NOMO-1 treated with DMSO at 0.1 percent for 48 hours (cell line): ENCODE measurements at regions not wholly inside any gene's neighbourhood (a gene's known extent, or its start where the extent isn't known, plus 50 kb on each side); places are given as distances from the start of the nearest gene placed in this dataset.
"Not testable (repeated sequence)": the region's sequence is repeated elsewhere in the genome, so short reads cannot be mapped to it uniquely, and the experiment has no call there.

ENCODE experiments used
- DNase-seq: peaks from one replicate; lab custom pipeline; 2025; ENCODE audit not compliant: unreplicated experiment; lab: John Stamatoyannopoulos, UW

DNA sequence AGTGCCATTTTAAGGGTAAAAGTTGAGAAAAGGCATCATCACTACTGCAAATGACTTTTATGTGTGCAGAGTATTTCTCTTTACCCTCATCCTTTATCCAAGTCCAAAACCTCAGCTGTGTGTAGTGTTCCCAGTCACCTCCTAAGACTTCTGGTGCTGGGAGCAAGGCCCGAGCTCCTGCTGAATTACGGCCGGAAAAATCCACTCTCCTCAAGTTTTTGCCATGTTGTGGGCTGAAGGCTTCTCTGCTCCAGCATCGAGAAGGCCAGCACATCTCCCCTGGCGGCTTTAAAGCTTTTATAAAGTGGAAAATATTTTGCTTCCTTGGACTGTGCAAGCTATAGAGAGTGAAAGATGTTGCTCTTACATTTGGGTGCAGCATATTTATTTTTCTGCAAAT is 153.2 kb upstream of the THBS2 start:
- no peak for DNase-seq

DNA sequence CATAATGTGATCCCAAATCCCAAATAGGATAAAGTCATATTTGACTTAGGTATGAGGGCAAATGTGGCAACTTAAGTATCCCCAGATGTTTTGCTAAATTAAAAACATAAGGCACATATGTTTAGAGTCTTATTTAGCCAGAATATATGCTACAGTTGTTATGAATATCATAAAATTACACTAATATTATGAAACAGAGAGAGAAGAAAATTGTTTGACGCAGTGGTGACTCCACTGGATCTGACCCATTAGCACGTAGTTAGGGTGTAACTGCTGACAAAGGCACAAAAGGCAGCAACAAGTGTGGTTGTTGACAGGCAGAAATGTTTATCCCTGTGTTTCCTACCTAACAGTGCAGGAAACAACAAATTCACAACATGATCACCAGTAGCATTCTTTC is 152.4 kb upstream of the THBS2 start:
- DNase-seq = no peak

DNA sequence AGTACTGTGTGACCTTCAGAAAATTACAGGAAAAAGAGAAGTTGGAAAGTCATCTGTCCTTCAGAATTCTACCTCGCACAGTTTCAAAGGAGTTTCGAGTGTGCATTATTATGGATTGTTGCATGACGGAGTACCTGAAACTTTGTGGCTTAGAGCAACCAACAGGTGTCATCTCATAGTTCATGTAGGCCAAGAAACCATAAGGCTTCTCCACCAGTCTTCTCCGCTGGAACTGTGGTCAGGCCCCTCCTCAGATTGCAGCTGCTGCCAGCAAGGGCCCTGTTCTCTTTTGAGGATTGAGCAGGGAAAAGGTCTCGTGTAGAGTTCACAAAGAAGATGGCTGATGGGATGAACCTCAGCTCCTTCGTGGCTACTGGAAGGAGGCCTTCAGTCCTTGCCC is 151.2 kb upstream of the THBS2 start:
- DNase-seq = no peak

DNA sequence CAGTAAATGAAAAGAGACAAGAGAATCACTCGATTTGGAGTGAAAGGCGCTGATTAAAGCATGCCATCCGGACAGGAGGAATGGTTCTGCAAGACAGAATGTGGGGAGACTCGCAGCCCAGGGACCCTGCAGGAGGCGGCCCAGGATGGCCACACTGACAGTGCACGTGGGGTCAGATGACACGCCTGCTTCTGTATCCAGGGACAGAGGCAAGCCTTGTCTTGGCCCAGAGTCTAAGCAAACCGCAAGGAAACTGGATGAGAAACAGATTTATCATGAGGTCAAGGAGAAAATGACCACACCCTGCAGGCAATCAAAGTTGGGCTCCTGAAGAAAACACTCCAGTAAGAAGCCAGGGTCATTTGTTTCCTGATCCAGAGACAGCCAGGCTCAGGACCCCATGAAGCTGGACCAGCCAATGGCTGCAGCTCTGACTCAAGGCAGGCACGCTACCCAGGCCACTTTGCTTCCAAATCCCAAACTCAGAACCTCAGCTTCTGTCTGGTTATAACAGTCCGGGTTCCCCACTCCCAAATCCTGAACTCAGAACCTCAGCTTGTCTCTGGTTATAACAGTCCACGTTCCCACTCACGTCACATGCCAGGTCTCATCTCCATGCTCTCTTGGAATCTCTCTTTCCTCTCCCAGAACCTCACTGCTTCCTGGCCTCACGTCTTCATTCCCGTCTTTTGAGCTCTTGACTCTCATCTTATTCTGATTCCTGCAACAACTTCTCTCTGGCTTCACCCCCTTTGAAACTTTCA is 144.9 kb upstream of the THBS2 start:
- DNase-seq = no peak

DNA sequence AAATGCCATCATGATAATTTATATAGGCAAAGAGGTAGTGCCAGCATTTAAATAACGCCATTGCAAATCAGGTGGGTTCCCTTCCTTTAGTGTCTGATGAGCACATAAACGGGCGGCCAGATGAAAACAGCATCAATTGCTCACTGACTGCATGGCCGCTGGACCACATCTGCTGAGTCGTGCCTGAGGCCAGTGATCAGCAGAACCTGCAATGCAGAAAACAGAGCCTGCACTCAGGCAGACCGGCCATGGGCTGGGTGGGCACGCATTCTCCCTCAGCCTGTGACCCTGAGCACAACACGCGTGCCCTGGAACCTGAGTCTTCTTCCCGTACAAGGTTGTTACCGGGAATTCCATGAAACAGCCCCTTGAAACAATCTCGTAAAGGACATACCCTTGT is 144.0 kb upstream of the THBS2 start:
- no peak for DNase-seq

DNA sequence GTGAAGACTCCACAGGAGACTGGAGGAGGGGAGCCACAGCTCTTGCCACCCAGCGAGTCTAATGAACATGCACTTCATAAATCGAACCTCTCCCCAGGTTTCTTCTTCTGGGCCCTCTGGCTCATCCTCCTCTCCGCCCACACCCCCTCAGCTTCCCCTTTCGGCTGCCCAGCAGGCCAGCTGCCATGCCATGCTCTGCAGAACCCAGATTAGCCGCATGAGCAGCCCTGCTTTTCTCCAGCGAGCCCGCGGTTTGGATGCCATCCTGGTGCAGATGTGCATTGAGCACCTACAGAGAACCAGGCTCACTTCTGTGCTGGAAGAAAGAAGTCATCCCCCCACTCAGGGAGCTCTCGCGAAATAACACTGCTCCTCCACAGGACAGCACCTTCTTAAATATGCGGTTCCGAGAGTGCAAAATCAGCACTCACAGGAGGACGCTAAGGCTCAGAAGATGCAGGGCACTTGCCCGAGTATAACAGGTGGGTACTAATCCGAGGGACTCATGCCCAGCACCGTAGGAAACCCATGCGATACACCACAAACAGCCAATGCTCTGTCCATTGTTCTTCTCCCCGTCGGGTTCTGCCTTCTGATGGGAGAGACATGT is 143.0 kb upstream of the THBS2 start:
- DNase-seq = peak; percentile 6

DNA sequence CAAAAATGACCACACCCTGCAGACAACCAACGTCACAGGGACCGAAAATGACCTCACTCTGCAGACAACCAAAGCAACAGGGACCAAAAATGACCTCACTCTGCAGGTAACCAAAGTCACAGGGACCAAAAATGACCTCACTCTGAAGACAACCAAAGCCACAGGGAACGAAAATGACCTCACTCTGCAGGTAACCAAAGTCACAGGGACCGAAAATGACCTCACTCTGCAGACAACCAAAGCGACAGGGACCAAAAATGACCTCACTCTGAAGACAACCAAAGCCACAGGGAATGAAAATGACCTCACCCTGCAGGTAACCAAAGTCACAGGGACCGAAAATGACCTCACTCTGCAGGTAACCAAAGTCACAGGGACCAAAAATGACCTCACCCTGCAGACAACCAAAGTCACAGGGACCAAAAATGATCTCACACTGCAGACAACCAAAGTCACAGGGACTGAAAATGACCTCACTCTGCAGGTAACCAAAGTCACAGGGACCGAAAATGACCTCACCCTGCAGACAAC is 142.4 kb upstream of the THBS2 start:
- not testable (repeated sequence) for DNase-seq

DNA sequence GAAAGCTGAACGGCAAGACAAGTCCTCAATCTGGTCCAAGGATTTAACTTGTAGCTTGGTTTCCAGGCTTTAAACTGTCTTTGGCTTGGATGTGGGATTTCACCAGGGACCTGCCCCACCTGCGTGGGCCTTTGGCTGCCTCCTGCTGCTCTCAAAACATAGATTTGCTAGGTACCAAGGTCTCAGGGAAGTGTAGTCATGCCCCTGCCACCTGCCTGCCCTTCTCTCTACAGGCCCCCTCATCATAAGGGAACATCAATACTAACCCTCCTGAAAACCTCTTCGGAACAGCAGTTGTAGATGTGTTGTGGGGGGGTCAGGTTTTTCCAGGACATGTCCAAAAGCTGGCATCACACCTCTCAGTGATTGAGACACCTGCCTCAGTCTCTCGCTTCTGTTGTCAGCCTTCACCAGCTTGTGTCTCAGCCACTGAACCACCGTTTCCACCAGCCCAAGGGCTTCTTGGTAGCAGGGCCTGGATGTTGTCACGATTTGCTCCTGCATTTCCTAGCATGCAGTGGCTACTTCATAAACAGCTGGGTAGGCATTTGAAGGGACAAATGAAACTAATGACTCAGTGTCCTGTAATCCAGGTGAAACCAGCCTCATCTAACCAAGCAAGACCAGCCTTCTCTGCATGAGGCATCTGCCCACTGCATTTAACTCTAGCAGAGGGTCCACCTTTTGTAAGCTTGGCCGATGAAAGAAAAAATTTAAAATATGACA is 141.6 kb upstream of the THBS2 start:
- no peak for DNase-seq

DNA sequence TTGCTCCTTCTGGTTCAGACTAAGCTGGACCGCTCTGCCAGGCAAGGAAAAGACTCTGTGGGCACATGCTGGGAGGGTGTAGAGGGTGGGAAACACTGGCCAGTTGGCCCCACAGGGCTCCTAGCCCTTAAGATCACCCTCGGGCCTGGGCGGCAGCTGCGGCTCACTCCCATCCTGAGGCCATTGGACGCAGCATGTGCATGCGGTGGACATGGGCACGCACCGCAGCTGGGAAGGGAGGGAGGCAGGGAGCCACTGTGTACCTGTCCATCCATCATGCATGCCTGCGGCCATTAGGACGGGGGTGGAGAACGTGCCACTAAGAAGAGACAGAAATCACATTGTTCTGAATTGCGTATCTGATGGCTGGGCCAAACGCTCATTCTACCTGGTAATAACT is 140.1 kb upstream of the THBS2 start:
- DNase-seq = no peak

DNA sequence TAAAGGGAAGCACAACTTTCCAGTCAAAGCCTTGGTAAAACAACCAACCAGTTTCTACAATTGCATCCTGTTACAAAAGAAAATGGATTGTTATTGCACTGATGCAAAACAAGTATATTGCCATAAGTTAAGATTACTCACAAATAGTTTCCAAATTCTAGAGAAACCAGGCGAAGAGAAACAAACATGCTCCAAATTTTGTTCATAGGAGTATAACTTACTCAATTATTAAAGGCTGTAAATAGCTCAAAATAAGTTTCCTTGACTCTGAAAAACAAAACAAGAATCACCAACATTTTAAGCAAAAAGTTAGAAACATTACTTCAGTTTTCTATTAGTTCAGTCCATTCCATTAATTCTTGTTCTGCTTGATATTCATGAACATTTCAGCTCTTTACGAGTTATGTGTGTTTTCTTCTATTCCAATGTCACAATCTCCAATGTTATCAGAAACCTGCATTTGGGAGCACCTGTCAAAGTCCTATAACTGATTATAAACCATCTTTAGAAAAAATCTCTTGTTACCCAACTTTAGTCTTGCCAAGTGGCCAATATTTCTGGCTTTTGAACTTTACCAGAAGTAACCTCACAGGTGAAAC is 137.9 kb upstream of the THBS2 start:
- no peak for DNase-seq

DNA sequence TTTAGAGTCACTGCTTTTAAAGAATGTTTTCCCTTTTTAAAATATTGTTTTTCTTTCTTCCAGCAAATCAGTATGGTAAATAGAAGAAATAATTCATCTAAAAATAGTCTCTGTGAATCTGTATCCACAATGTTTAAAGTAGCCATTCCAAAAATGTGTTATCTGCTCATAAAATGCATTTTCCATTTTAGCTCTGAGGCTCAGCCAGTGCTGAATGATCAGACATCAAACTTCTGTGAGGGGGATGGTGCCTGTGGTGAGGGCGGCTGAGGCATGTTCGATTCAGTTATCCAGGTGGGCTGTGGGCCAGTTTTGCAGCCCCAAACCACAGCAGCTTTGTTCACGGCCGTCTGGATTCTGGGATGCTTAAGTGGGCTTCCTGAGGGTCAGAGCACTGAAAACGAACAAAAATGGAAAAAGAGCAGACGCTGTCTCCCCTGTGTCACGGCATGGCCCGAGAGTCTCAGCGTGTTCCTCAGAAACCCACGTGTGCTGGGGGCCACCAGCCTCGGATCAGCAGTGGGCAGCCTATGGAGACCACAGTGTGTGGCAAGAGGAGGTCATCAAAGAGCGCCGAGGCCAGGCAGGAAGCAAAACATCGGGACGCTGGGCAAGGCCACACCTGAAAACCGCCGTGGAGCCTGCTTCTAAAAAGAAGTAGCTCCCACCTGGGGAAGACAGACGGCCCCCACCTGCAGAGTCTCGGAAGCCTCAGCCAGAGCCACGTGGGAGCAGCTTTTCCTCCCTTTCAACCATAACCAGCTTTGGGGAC is 134.9 kb upstream of the THBS2 start:
- no peak for DNase-seq

DNA sequence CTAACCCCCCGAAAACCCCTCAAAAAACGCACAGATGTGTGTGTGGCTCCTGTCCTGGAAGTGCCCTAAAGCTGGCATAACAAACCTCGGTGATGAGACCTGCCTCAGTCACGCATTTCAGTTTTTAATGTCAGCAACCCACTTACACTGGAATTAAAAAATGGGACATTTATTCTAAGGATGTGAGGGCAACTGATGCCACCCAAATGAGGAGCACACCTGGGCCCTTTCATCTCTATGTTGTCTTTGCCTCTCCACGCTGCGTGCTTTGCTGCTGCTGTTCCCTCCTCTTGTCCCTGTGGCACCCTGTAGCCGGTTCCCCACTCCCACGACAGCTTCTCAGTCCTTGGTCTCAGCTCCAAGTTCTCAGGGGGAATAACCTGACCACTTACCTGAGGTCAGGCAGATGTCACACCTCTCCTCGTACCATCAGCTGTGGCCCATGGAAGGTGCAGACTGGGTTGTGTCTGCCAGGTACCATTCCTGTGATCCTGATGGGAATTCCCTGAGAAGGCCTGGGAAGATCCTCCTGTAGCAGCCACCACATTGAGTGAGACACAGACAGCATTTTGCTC is 134.2 kb upstream of the THBS2 start:
- DNase-seq = no peak

DNA sequence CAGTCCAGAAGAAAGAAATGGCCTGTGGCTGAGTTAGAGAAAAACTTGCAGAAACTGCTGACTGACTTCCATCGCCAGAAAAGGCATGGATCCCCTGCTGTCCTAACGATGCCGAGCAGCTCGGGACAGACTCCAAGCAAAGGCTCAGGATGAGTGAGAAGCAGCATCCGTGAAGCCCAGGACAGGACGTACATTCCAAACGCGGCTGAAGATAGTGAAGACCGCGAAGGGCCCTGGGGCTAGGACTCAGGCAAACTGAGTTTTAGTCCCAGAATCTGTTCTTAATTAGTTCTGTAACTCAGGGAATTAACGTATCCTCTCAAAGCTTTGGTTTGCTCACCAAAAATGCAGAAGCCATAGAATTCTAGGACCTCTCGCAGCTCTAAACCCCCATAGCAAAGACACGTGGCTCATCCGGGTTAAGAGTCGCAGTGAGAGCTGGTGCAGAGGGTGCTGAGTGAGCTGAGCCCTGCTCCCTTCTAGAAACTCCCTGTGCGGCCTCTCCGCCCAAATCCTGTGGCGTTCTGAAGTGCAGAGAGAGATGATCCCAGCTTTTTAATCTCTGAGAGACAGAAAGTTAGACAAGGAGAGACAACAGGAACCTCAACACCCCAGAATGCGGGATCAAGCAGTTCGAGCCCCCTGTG is 132.9 kb upstream of the THBS2 start:
- no peak for DNase-seq

DNA sequence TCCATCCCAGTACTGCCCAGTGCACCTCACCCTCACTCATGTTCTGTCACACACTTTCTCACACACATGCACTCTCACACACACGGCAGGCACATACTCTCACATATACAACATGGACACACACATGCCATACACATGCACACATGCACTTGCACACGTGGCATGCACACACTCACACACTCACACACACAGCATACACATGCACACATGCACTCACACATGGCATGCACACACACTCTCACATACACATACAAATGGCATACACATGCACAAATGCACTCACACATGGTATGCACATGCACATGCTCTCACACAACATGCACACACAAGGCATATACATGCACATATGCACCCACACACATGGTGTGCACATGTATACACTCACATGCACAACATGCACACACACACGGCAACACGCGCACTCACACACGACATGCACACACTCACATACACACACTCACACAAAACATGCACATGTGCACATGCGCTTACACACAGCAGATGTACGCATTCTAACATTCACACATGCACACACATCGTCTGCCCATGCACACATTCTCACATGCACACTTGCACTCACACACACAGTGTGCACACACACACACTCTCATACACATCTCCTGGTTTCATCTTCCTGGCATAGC is 131.7 kb upstream of the THBS2 start:
- DNase-seq = no peak

DNA sequence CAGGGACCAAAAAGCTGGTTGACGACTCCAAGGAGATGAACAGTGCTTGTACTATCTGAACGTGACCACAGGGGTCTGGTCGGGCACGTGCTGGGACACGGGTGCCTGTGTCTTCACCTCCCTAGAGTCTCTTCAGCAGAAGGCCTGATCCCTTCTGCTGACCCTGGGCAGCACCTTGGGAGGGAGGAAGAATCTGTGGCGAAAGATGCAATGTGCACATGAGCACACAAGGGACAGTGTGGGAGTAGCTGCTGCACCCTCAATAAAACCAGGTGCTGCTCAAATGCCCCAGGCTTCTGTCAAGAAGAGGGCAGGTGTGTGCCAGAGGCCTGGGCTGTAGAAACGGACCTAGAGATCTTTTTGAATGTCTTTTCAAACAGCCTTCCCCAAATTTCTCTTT is 130.6 kb upstream of the THBS2 start:
- DNase-seq = no peak

DNA sequence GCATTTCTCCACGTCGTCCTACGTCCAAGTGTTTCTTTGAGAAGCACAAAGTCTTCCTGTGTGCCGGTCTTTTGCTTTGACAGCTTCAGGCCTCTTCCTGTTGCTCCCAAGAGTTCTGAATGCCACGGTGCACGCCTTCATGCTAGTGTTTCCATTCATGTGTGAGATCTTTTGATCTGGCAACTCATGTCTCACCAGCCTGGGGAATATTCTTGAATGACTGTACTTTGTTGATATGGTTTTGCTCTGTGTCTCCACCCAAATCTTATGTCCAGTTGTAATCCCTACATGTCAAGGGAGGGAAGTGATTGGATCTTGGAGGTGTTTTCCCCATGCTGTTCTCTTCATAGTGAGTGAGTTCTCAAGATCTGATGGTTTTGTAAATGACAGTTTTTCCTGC is 129.6 kb upstream of the THBS2 start:
- DNase-seq = no peak

DNA sequence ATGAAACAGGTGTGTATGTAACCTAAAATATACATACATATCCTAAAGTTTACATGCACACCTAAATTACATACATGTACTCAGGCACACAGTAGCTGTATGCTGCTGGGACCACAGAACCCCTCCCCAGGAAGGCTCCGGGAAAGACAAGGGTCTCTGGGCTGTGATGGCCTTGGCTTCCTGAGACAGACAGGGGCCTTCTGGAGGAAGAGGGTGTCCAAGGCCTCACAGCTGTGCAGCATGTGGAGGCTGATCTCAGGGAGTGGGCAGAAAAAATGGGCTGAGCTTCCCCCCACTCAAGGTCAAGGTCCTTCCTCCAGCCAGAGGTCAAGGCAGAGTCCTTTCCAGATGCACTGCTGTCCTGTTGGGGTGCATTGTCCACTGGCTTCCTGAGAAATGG is 129.1 kb upstream of the THBS2 start:
- no peak for DNase-seq

DNA sequence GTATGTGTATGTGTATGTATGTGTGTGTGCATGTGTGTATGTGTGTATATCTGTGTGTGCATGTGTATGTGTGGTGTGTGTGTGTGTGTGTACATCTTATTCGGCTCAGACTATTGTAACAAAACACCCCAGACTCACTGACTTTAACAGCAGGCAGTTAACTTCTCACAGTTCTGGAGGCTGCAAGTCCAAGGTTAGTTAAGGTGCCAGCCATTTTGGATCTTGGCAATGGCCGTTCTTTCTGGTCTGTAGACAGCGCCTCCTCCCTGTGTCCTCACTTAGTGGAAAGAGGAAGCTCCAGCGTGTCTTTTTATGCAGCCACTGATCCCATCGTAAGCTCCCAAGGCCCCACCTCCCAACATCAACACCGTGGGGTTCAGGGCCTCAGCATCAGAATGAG is 128.3 kb upstream of the THBS2 start:
- no peak for DNase-seq

DNA sequence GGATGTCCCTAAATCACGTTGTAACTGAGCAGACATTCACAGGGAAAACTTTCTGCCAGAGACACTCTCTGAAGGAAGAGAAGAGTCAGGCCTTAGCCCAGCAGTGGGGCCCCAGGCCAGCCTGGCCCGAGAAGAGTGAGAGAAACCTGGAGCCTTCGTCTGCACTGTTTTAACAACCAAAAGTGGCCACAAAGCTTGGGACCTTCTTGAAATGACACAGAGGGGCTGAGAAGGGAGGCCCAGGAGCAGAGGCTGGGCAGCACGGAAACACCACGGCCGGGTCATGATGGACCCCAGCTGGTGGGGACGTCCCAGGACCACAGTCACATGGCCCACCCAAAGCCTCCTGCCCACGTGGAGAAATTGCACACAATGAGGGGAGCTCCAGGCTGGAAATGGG is 126.8 kb upstream of the THBS2 start:
- no peak for DNase-seq
